ENCODE measurements at regions not wholly inside any gene's neighbourhood (a gene's known extent, or its start where the extent isn't known, plus 50 kb on each side); places are given as distances from the start of the nearest gene placed in this dataset.

- H3K4me3 ChIP-seq (ENCODE audit: low read depth, low read length): no peak overlapping the region
- peak; percentile 52 for DNase-seq (ENCODE audit: low read depth)
- TF ChIP-seq CTCF (IDR thresholded peaks at IDR 0.05; ENCODE audit: low read depth, low read length) (peak; percentile 51), MAX (IDR thresholded peaks at IDR 0.05; ENCODE audit: low read depth, low read length) (no peak)
Observed at GRCh38 chr18:50507120-50507590, 52.7 kb upstream of the MAPK4 start.

GRCh38 chr18:50508228-50508627 lies 51.7 kb upstream of the MAPK4 start:
- no peak for TF ChIP-seq MYC (IDR thresholded peaks at IDR 0.05; ENCODE audit: low read depth, low read length)
- no peak for TF ChIP-seq CTCF (IDR thresholded peaks at IDR 0.05; ENCODE audit: low read depth, low read length)
- no peak for TF ChIP-seq MAX (IDR thresholded peaks at IDR 0.05; ENCODE audit: low read depth, low read length)
- TF ChIP-seq POLR2A (IDR thresholded peaks at IDR 0.05; ENCODE audit: extremely low read depth, insufficient read length): no peak
- H3K4me3 ChIP-seq (ENCODE audit: low read depth, low read length): no peak overlapping the region
- no peak for DNase-seq (ENCODE audit: low read depth)

- TF ChIP-seq POLR2A (IDR thresholded peaks at IDR 0.05; ENCODE audit: extremely low read depth, insufficient read length) (no peak), CTCF (IDR thresholded peaks at IDR 0.05; ENCODE audit: low read depth, low read length) (no peak), MYC (IDR thresholded peaks at IDR 0.05; ENCODE audit: low read depth, low read length) (no peak), MAX (IDR thresholded peaks at IDR 0.05; ENCODE audit: low read depth, low read length) (no peak)
- no peak overlapping the region for H3K4me3 ChIP-seq (ENCODE audit: low read depth, low read length)
- DNase-seq (ENCODE audit: low read depth): no peak
Observed at GRCh38 chr18:50509012-50509411, 50.9 kb upstream of the MAPK4 start.
